ENCODE measurements at regions not wholly inside any gene's neighbourhood (a gene's known extent, or its start where the extent isn't known, plus 50 kb on each side); places are given as distances from the start of the nearest gene placed in this dataset.
"Not testable (repeated sequence)": the region's sequence is repeated elsewhere in the genome, so short reads cannot be mapped to it uniquely, and the experiment has no call there.

DNA sequence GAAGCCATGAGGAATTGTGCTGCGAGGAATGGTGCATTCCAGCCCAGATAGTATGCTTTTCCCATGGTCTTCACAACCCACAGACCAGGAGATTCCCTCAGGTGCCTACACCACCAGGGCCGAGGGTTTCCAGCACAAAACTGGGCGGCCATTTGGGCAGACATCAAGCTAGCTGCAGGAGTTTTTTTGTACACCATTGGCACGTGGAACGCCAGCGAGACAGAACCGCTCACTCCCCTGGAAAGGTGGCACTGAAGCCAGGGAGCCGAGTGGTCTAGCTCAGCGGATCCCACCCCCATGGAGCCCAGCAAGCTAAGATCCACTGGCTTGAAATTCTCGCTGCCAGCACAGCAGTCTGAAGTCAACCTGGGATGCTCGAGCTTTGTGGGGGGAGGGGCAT lies 228.6 kb upstream of the SLC30A5 start:
- TF ChIP-seq, protein P1, sequence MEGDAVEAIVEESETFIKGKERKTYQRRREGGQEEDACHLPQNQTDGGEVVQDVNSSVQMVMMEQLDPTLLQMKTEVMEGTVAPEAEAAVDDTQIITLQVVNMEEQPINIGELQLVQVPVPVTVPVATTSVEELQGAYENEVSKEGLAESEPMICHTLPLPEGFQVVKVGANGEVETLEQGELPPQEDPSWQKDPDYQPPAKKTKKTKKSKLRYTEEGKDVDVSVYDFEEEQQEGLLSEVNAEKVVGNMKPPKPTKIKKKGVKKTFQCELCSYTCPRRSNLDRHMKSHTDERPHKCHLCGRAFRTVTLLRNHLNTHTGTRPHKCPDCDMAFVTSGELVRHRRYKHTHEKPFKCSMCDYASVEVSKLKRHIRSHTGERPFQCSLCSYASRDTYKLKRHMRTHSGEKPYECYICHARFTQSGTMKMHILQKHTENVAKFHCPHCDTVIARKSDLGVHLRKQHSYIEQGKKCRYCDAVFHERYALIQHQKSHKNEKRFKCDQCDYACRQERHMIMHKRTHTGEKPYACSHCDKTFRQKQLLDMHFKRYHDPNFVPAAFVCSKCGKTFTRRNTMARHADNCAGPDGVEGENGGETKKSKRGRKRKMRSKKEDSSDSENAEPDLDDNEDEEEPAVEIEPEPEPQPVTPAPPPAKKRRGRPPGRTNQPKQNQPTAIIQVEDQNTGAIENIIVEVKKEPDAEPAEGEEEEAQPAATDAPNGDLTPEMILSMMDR (IDR thresholded peaks at IDR 0.05): not testable (repeated sequence)
- not testable (repeated sequence) for TF ChIP-seq EP300 (IDR thresholded peaks at IDR 0.05; ENCODE audit: low read depth); POLR2A (IDR thresholded peaks at IDR 0.05); POLR2AphosphoS5 (IDR thresholded peaks at IDR 0.05)

Measured in transverse colon (tissue), 4 donors.